IMR-90 (cell line): ENCODE measurements at regions not wholly inside any gene's neighbourhood (a gene's known extent, or its start where the extent isn't known, plus 50 kb on each side); places are given as distances from the start of the nearest gene placed in this dataset.

Experiments used
- ATAC-seq: fragments of 200-7000 bp; cut with Tn5 transposase; 2 replicates; pipeline ENCODE4 v1.9.1; 2020; ENCODE audit warnings: low read depth, mild to moderate bottlenecking, moderate library complexity
- BruUV-seq: library from RNA; stranded (reverse); fragments of 400-500 nt; replicated peaks from 2 replicates; lab custom pipeline; 2021; lab: Mats Ljungman, UMichigan
- CTCF ChIA-PET: fragments of 300-600 bp; formaldehyde crosslinking; extraction: SDS; loops from one replicate; lab custom pipeline; 2021; ENCODE audit warnings: antibody characterized with exemption; lab: Yijun Ruan, JAX
- POLR2A ChIA-PET: fragments of 300-600 bp; sonication (Branson Sonifier 250); formaldehyde crosslinking; loops from one replicate; lab custom pipeline; 2022; ENCODE audit warnings: antibody characterized with exemption; ENCODE audit not compliant: unreplicated experiment; lab: Charles Lee
- DNase-seq: peaks from one replicate; pipeline ENCODE4 v3.0.0; 2013
- H2AFZ ChIP-seq: replicated peaks from 2 replicates; pipeline ENCODE3; 2013; ENCODE audit warnings: low read length, mild to moderate bottlenecking; ENCODE audit not compliant: poor library complexity
- H2AK5ac ChIP-seq: 2 replicates; pipeline ENCODE4 v1.6.1; 2013; ENCODE audit warnings: low read depth, low read length, inconsistent platforms
- H2AK9ac ChIP-seq: replicated peaks from 2 replicates; pipeline ENCODE3; 2013; ENCODE audit warnings: mild to moderate bottlenecking, low read depth, low read length, moderate library complexity; ENCODE audit not compliant: poor library complexity
- H2BK120ac ChIP-seq: 2 replicates; pipeline ENCODE4 v1.6.1; 2013; ENCODE audit warnings: low read depth, low read length, inconsistent platforms
- H2BK15ac ChIP-seq: 3 replicates; pipeline ENCODE4 v1.6.1; 2013; ENCODE audit warnings: low read depth, low read length, inconsistent platforms
- H2BK20ac ChIP-seq: 2 replicates; pipeline ENCODE4 v1.6.1; 2013; ENCODE audit warnings: low read depth, mild to moderate bottlenecking, inconsistent platforms, low read length, moderate library complexity
- H2BK5ac ChIP-seq: 2 replicates; pipeline ENCODE4 v1.6.1; 2013; ENCODE audit warnings: mild to moderate bottlenecking, low read depth, low read length, inconsistent platforms; ENCODE audit not compliant: poor library complexity, severe bottlenecking
- H3K14ac ChIP-seq: replicated peaks from 2 replicates; pipeline ENCODE4 v1.6.1; 2013; ENCODE audit warnings: low read depth, low read length, inconsistent platforms
- H3K18ac ChIP-seq: 2 replicates; pipeline ENCODE4 v1.6.1; 2013; ENCODE audit warnings: low read depth, low read length, control low read depth
- H3K23ac ChIP-seq: 2 replicates; pipeline ENCODE4 v1.6.1; 2013; ENCODE audit warnings: low read depth, low read length, inconsistent platforms
- H3K27ac ChIP-seq: 2 replicates; pipeline ENCODE4 v1.5.1; 2013; ENCODE audit warnings: mild to moderate bottlenecking, control low read depth, low read length; ENCODE audit not compliant: insufficient read depth
- H3K27me3 ChIP-seq: 2 replicates; pipeline ENCODE4 v1.6.1; 2013; ENCODE audit warnings: low read length; ENCODE audit not compliant: control insufficient read depth, insufficient read depth
- H3K36me3 ChIP-seq: 2 replicates; pipeline ENCODE4 v1.6.1; 2013; ENCODE audit warnings: low read length, mixed read lengths; ENCODE audit not compliant: control insufficient read depth, insufficient read depth
- H3K4ac ChIP-seq: 2 replicates; pipeline ENCODE4 v1.6.1; 2013; ENCODE audit warnings: low read depth, low read length, inconsistent platforms
- H3K4me1 ChIP-seq: 2 replicates; pipeline ENCODE4 v1.6.1; 2013; ENCODE audit warnings: low read length, mixed read lengths; ENCODE audit not compliant: control insufficient read depth, insufficient read depth
- H3K4me2 ChIP-seq: 2 replicates; pipeline ENCODE4 v1.6.1; 2013; ENCODE audit warnings: low read depth, mild to moderate bottlenecking, control low read depth, low read length, moderate library complexity
- H3K4me3 ChIP-seq: 2 replicates; pipeline ENCODE4 v1.5.1; 2013; ENCODE audit warnings: low read depth, mild to moderate bottlenecking, control low read depth, low read length, moderate library complexity; ENCODE audit not compliant: insufficient read depth
- H3K56ac ChIP-seq: 2 replicates; pipeline ENCODE4 v1.6.1; 2013; ENCODE audit warnings: low read length, inconsistent platforms; ENCODE audit not compliant: insufficient read depth; ENCODE audit errors: extremely low read depth
- H3K79me1 ChIP-seq, 2 experiments: 2 replicates each; pipeline ENCODE4 v1.6.1; 2013; ENCODE audit warnings: low read length in 2 of 2, inconsistent platforms in 1 of 2, low read depth in 1 of 2
- H3K9ac ChIP-seq: 2 replicates; pipeline ENCODE4 v1.6.1; 2013; ENCODE audit warnings: low read depth, low read length, control low read depth
- H3K9me1 ChIP-seq: 2 replicates; pipeline ENCODE4 v1.6.1; 2013; ENCODE audit warnings: low read length, inconsistent platforms; ENCODE audit not compliant: insufficient read depth
- H3K9me3 ChIP-seq: 2 replicates; pipeline ENCODE4 v1.6.1; 2013; ENCODE audit warnings: low read length; ENCODE audit not compliant: control insufficient read depth, insufficient read depth
- H4K20me1 ChIP-seq: 2 replicates; pipeline ENCODE4 v1.6.1; 2013; ENCODE audit warnings: low read length, inconsistent platforms; ENCODE audit not compliant: insufficient read depth
- H4K5ac ChIP-seq: 2 replicates; pipeline ENCODE4 v1.6.1; 2013; ENCODE audit warnings: mild to moderate bottlenecking, low read depth, low read length, control low read depth
- H4K8ac ChIP-seq, 2 experiments: 2 replicates each; pipeline ENCODE4 v1.6.1; 2013; ENCODE audit warnings: low read depth in 2 of 2, low read length in 2 of 2, control low read depth in 1 of 2, inconsistent platforms in 1 of 2
- H4K91ac ChIP-seq: 2 replicates; pipeline ENCODE4 v1.6.1; 2013; ENCODE audit warnings: low read depth, low read length, inconsistent platforms; ENCODE audit not compliant: insufficient read depth
- FOS ChIP-seq: fragments of 150-350 bp; IDR thresholded peaks from 2 replicates; pipeline ENCODE4 v1.6.1; 2016; ENCODE audit warnings: low read depth, low read length
- MAZ ChIP-seq: IDR thresholded peaks from 2 replicates; pipeline ENCODE4 v1.6.1; 2012; ENCODE audit warnings: low read depth, mild to moderate bottlenecking, low read length, improper control_type of control experiment, moderate library complexity, borderline replicate concordance
- RAD21 ChIP-seq: IDR thresholded peaks from 2 replicates; pipeline ENCODE4 v1.6.1; 2012; ENCODE audit warnings: low read length, improper control_type of control experiment
- RFX5 ChIP-seq: IDR thresholded peaks from 2 replicates; pipeline ENCODE4 v1.8.0; 2012; ENCODE audit warnings: low read depth, mild to moderate bottlenecking, low read length, moderate library complexity
- SMC3 ChIP-seq: fragments of 150-350 bp; IDR thresholded peaks from 2 replicates; pipeline ENCODE4 v1.6.1; 2016; ENCODE audit warnings: low read depth, mild to moderate bottlenecking, antibody characterized with exemption, low read length, moderate library complexity
- WGBS, 2 experiments: methylation state at CpG; one replicate each; pipeline versions ENCODE4 v1.1.5 to v1.1.7; 2013; ENCODE audit warnings: missing lambda C conversion rate in 2 of 2; ENCODE audit not compliant: insufficient read length in 1 of 2; ENCODE audit errors: extremely low coverage in 2 of 2; 5-methylcytosine and 5-hydroxymethylcytosine counted together
- dilution Hi-C: fragments of 300-500 bp; cut with HindIII; formaldehyde crosslinking; loops from one replicate; pipeline ENCODE4 v1.14.3; 2018; ENCODE audit warnings: low sequenced_read_pairs; ENCODE audit not compliant: unreplicated experiment
- in situ Hi-C: fragments of 300-500 bp; cut with MboI; formaldehyde crosslinking; loops from 3 replicates; pipeline ENCODE4 v1.14.3; 2019; ENCODE audit warnings: low sequenced_read_pairs, inconsistent platforms, mixed read lengths
- intact Hi-C: fragments of 100-400 bp; cut with micrococcal nuclease; formaldehyde crosslinking; loops from 2 replicates; pipeline ENCODE4 v1.10.0; 2022
- TF ChIP-seq, protein P1 (sequence below): fragments of 150-350 bp; IDR thresholded peaks from 2 replicates; pipeline ENCODE4 v1.6.1; 2016; ENCODE audit warnings: low read depth, mild to moderate bottlenecking, low read length, moderate library complexity, borderline replicate concordance

DNA sequence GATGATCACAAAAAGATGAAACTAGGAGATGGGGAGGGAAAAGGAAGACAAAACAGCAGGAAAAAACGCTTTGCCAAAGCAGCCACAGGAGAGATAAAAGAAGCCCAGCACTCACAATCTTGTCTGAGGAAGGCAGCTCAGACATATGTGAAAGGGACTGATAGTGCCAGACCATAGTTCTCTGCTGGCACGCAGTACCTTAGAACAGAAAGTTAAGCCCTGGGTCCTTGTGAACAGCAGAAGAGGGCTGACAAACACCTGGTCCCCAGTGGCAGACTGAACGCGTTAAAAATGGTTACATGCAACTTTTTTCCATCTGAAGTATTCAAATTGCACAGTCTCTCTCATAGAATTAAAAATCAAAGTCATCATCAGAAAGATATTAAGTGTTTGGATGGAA, 433.2 kb upstream of the ADAMTS5 start:
- in situ Hi-C loops = no loop called here

More for the DNA sequence above, 433.2 kb upstream of the ADAMTS5 start:
- Histone ChIP-seq H3K4me1 (no peaks in the 10 kb centered on the region), H3K9me3 (no peaks in the 10 kb centered on the region), H2AK5ac (no peak overlapping the region), H3K4me2 (peak overlapping the region; percentile 9; the same call in 1 of the 2 replicates), H2BK15ac (no peak overlapping the region), H2BK5ac (no peak overlapping the region), H3K4ac (no peak overlapping the region), H4K91ac (no peak overlapping the region), H4K8ac (no peak overlapping the region; a peak in 1 of 4 replicates), H3K27ac (no peak overlapping the region), H4K20me1 (no peaks in the 10 kb centered on the region), H4K5ac (peak overlapping the region; percentile 21), H2AK9ac (no peak overlapping the region), H3K4me3 (no peak overlapping the region), H3K56ac (no peak overlapping the region), H3K27me3 (no peaks in the 10 kb centered on the region), H3K23ac (no peak overlapping the region), H2BK120ac (no peak overlapping the region), H3K18ac (peak overlapping the region; percentile 31), H3K79me1 (no peaks in the 10 kb centered on the region), H3K9me1 (0 out of 2 replicates have a peak, but pooled peaks cover 2% of the 10 kb centered on the region), H2BK20ac (no peak overlapping the region), H3K14ac (no peak overlapping the region), H3K36me3 (no peaks in the 10 kb centered on the region), H3K9ac (no peak overlapping the region), H2AFZ (no peak overlapping the region)
- dilution Hi-C loops (no loop called here), intact Hi-C loops (no loop called here)
- TF ChIP-seq, protein P1, sequence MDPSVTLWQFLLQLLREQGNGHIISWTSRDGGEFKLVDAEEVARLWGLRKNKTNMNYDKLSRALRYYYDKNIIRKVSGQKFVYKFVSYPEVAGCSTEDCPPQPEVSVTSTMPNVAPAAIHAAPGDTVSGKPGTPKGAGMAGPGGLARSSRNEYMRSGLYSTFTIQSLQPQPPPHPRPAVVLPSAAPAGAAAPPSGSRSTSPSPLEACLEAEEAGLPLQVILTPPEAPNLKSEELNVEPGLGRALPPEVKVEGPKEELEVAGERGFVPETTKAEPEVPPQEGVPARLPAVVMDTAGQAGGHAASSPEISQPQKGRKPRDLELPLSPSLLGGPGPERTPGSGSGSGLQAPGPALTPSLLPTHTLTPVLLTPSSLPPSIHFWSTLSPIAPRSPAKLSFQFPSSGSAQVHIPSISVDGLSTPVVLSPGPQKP = no peak
- TF ChIP-seq MAZ = no peak
- no peak for TF ChIP-seq RFX5
- no peak for TF ChIP-seq FOS
- TF ChIP-seq SMC3 = no peak
- TF ChIP-seq RAD21 = no peak
- DNase-seq (no peak), ATAC-seq (no peak)
- no TSS peak for BruUV-seq
- ChIA-PET CTCF (no interaction called here), POLR2A (no interaction called here)
- WGBS, 2 experiments = no CpG with 5 or more reads among the region's 4 CpGs
